ENCODE measurements at regions not wholly inside any gene's neighbourhood (a gene's known extent, or its start where the extent isn't known, plus 50 kb on each side); places are given as distances from the start of the nearest gene placed in this dataset.

DNA sequence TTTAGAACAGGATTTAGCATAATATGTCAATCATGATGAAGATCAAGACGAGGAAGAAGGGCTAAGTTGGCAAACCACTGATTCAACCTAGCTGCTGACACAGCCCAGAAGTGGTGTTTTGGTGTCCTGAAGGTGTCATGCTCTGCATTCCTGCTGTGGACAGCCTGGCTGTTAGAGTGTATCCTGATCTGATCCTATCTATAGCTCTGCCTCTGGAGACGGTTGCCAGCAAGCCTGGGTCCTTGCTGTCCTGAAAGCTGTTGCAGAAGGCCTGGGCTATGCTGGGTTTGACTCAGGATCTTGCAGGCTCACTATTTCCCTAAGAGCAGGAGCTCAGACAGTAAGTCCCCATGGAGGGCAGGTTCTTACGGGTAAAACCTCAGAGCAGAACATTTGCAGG is 416.4 kb downstream of the TSHZ3 start:
- TF ChIP-seq CTCF (IDR thresholded peaks at IDR 0.05; ENCODE audit: poor library complexity, severe bottlenecking): no peak
- TF ChIP-seq REST (IDR thresholded peaks at IDR 0.05; ENCODE audit: borderline replicate concordance): no peak
- no peak for TF ChIP-seq EZH2 (IDR thresholded peaks at IDR 0.05; ENCODE audit: borderline replicate concordance, insufficient read depth, low read length, poor library complexity, severe bottlenecking)

Data from neural cell (in vitro differentiated cells).